ENCODE measurements at regions not wholly inside any gene's neighbourhood (a gene's known extent, or its start where the extent isn't known, plus 50 kb on each side); places are given as distances from the start of the nearest gene placed in this dataset.

DNA sequence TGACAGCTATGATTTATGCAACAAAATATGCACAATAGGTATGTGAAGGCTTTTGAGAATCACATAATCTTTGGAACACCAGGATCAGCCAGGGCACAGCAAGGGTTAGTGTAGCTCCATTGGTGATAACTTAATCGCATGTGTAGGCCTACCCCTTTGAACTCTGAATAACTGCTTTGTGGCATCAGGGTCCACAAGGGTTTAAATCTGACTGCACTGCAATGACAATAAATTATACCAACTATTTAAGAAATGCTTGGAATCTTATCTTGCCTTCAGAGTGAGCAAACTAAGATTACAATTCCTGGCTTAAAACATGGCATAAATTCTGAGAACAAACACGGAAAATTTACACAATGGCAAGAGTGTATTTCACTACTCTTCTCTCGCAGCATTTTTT, 245.8 kb downstream of the FBXO8 start:
- H3K4me2 ChIP-seq (ENCODE audit: low read length) = no peak overlapping the region

DNA sequence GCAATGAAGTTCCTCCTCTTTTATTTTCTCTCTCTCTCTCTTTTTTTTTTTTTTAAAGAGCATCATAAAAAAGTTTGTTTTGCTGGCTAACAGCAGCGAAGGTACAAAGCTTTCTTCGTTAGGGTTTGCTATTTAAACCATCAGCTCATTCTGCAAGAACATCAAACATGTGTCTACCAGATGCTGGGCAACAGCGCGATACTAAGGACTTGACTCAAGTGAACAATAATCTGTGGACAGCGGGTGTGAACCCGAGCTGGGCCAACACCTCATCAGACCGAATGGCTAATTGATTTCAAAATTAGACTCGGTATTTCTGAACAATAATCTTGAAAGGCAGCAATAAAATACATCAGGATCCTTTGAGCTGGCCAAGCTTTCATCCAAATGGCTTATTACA, 246.4 kb downstream of the FBXO8 start:
- Histone ChIP-seq H4K20me1 (ENCODE audit: control insufficient read depth, insufficient read depth, low read depth, low read length) (no peaks in the 10 kb centered on the region), H3K27ac (ENCODE audit: low read depth, low read length) (no peak overlapping the region), H3K4me1 (ENCODE audit: control insufficient read depth, low read length) (no peaks in the 10 kb centered on the region)

More for the DNA sequence above, 245.8 kb downstream of the FBXO8 start:
- Histone ChIP-seq H3K9me2 (replicated peaks; ENCODE audit: control insufficient read depth, low read length) (no peaks in the 10 kb centered on the region), H4K20me1 (ENCODE audit: control insufficient read depth, insufficient read depth, low read depth, low read length) (no peaks in the 10 kb centered on the region), H3K79me2 (ENCODE audit: control insufficient read depth, low read length) (no peaks in the 10 kb centered on the region), H3K36me3 (ENCODE audit: control insufficient read depth, low read length) (no peaks in the 10 kb centered on the region), H3K9me3 (ENCODE audit: control insufficient read depth, insufficient read depth, low read length) (no peaks in the 10 kb centered on the region), H3K27me3 (ENCODE audit: control insufficient read depth, low read length) (no peaks in the 10 kb centered on the region), H3K4me3 (ENCODE audit: low read length) (no peak overlapping the region), H3K27ac (ENCODE audit: low read depth, low read length) (no peak overlapping the region), H3F3A (ENCODE audit: control insufficient read depth, insufficient read depth) (no peaks in the 10 kb centered on the region), H3K4me1 (ENCODE audit: control insufficient read depth, low read length) (no peaks in the 10 kb centered on the region)
- TF ChIP-seq, protein P1, sequence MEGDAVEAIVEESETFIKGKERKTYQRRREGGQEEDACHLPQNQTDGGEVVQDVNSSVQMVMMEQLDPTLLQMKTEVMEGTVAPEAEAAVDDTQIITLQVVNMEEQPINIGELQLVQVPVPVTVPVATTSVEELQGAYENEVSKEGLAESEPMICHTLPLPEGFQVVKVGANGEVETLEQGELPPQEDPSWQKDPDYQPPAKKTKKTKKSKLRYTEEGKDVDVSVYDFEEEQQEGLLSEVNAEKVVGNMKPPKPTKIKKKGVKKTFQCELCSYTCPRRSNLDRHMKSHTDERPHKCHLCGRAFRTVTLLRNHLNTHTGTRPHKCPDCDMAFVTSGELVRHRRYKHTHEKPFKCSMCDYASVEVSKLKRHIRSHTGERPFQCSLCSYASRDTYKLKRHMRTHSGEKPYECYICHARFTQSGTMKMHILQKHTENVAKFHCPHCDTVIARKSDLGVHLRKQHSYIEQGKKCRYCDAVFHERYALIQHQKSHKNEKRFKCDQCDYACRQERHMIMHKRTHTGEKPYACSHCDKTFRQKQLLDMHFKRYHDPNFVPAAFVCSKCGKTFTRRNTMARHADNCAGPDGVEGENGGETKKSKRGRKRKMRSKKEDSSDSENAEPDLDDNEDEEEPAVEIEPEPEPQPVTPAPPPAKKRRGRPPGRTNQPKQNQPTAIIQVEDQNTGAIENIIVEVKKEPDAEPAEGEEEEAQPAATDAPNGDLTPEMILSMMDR (IDR thresholded peaks at IDR 0.05; ENCODE audit: low read depth, low read length, poor library complexity, severe bottlenecking) = no peak
- no peak for TF ChIP-seq EZH2phosphoT487 (IDR thresholded peaks at IDR 0.05; ENCODE audit: borderline replicate concordance, low read length)

DNA sequence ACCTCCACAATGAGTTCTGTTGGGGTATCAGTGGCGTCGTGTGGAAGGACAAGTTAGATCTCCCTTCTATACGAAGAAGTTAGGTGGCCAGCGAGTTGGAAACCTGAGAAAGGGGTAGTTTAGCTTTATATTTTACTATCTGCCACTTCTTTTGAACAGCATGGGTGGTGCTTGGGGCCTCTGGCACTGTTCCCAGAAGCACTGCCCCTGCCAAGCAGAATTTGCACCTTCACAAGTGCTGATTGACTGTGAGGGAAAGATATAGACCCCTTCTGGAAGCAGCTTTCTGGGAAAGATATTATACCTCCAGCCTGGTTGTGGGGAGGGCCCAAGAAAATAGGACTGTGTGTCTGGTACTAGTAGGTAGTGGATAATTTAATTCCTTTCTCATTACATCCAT, 246.9 kb downstream of the FBXO8 start:
- TF ChIP-seq, protein P1 (IDR thresholded peaks at IDR 0.05; ENCODE audit: low read depth, low read length, poor library complexity, severe bottlenecking) = no peak
- TF ChIP-seq EZH2phosphoT487 (IDR thresholded peaks at IDR 0.05; ENCODE audit: borderline replicate concordance, low read length) = no peak
- H3K9me2 ChIP-seq (replicated peaks; ENCODE audit: control insufficient read depth, low read length) = no peaks in the 10 kb centered on the region
- H4K20me1 ChIP-seq (ENCODE audit: control insufficient read depth, insufficient read depth, low read depth, low read length) = no peaks in the 10 kb centered on the region
- no peaks in the 10 kb centered on the region for H3K4me1 ChIP-seq (ENCODE audit: control insufficient read depth, low read length)
- no peak overlapping the region for H3K27ac ChIP-seq (ENCODE audit: low read depth, low read length)
- no peaks in the 10 kb centered on the region for H3K36me3 ChIP-seq (ENCODE audit: control insufficient read depth, low read length)
- H3K79me2 ChIP-seq (ENCODE audit: control insufficient read depth, low read length) = no peaks in the 10 kb centered on the region
- no peaks in the 10 kb centered on the region for H3F3A ChIP-seq (ENCODE audit: control insufficient read depth, insufficient read depth)
- no peak overlapping the region for H3K4me2 ChIP-seq (ENCODE audit: low read length)
- no peaks in the 10 kb centered on the region for H3K27me3 ChIP-seq (ENCODE audit: control insufficient read depth, low read length)
- no peaks in the 10 kb centered on the region for H3K9me3 ChIP-seq (ENCODE audit: control insufficient read depth, insufficient read depth, low read length)
- H3K4me3 ChIP-seq (ENCODE audit: low read length) = no peak overlapping the region

More for the DNA sequence above, 246.4 kb downstream of the FBXO8 start:
- TF ChIP-seq EZH2phosphoT487 (IDR thresholded peaks at IDR 0.05; ENCODE audit: borderline replicate concordance, low read length) = no peak
- TF ChIP-seq, protein P1 (IDR thresholded peaks at IDR 0.05; ENCODE audit: low read depth, low read length, poor library complexity, severe bottlenecking) = no peak
- Histone ChIP-seq H3K4me3 (ENCODE audit: low read length) (no peak overlapping the region), H3K9me2 (replicated peaks; ENCODE audit: control insufficient read depth, low read length) (no peaks in the 10 kb centered on the region), H3K9me3 (ENCODE audit: control insufficient read depth, insufficient read depth, low read length) (no peaks in the 10 kb centered on the region), H3K27me3 (ENCODE audit: control insufficient read depth, low read length) (no peaks in the 10 kb centered on the region), H3K4me2 (ENCODE audit: low read length) (no peak overlapping the region), H3K36me3 (ENCODE audit: control insufficient read depth, low read length) (no peaks in the 10 kb centered on the region), H3K79me2 (ENCODE audit: control insufficient read depth, low read length) (no peaks in the 10 kb centered on the region), H3F3A (ENCODE audit: control insufficient read depth, insufficient read depth) (no peaks in the 10 kb centered on the region)

DNA sequence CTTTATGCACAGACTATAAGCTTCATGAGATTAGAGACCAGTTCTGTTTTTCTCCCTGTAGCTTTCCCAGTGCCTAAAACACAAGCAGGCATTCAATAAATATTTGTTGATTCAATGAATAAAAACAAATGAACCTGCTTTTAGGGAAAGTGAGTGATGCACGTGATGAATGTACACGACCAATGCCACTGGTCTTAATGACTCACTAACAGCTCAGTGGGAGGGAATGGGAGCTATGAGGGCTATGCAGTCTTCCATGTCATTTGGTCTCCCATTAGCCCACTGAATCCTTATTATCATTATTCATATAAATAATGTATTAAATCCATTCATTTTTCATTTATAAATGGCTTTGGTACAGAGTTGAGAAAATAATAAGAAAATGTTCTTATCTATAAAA, 247.4 kb downstream of the FBXO8 start:
- Histone ChIP-seq H3K36me3 (ENCODE audit: control insufficient read depth, low read length) (no peaks in the 10 kb centered on the region), H3K79me2 (ENCODE audit: control insufficient read depth, low read length) (no peaks in the 10 kb centered on the region), H3F3A (ENCODE audit: control insufficient read depth, insufficient read depth) (no peaks in the 10 kb centered on the region), H3K27me3 (ENCODE audit: control insufficient read depth, low read length) (no peaks in the 10 kb centered on the region), H3K4me1 (ENCODE audit: control insufficient read depth, low read length) (no peaks in the 10 kb centered on the region), H3K4me3 (ENCODE audit: low read length) (no peak overlapping the region), H3K9me2 (replicated peaks; ENCODE audit: control insufficient read depth, low read length) (no peaks in the 10 kb centered on the region), H3K27ac (ENCODE audit: low read depth, low read length) (no peak overlapping the region), H4K20me1 (ENCODE audit: control insufficient read depth, insufficient read depth, low read depth, low read length) (no peaks in the 10 kb centered on the region), H3K9me3 (ENCODE audit: control insufficient read depth, insufficient read depth, low read length) (no peaks in the 10 kb centered on the region), H3K4me2 (ENCODE audit: low read length) (no peak overlapping the region)
- TF ChIP-seq, protein P1 (IDR thresholded peaks at IDR 0.05; ENCODE audit: low read depth, low read length, poor library complexity, severe bottlenecking) = no peak
- TF ChIP-seq EZH2phosphoT487 (IDR thresholded peaks at IDR 0.05; ENCODE audit: borderline replicate concordance, low read length) = no peak
